ENCODE measurements at regions not wholly inside any gene's neighbourhood (a gene's known extent, or its start where the extent isn't known, plus 50 kb on each side); places are given as distances from the start of the nearest gene placed in this dataset.
"Not testable (repeated sequence)": the region's sequence is repeated elsewhere in the genome, so short reads cannot be mapped to it uniquely, and the experiment has no call there.

GRCh38 chr4:58871509-58871908 lies 1761.3 kb upstream of the IGFBP7 start:
- no peaks in the 10 kb centered on the region for H3K36me3 ChIP-seq (ENCODE audit: control insufficient read depth, insufficient read depth, low read length)
- H3K9me3 ChIP-seq (ENCODE audit: control insufficient read depth, low read length) = no peaks in the 10 kb centered on the region
- 100% methylated on average over 1 of the region's 3 CpGs; no CpG with 5 or more reads in 1 of the 2 experiments for WGBS, 2 experiments (ENCODE audit: insufficient coverage in 2 of 2)
- H3K4me3 ChIP-seq (ENCODE audit: extremely low read depth, insufficient read depth, low read length, poor library complexity, severe bottlenecking) = no peak overlapping the region
- H3K4me1 ChIP-seq (ENCODE audit: control insufficient read depth, insufficient read depth, low read length, poor library complexity, severe bottlenecking) = no peaks in the 10 kb centered on the region
- no peak overlapping the region for H3K27ac ChIP-seq (ENCODE audit: low read depth, low read length, severe bottlenecking)

- Histone ChIP-seq H3K27ac (ENCODE audit: low read depth, low read length, severe bottlenecking) (no peak overlapping the region), H3K9me3 (ENCODE audit: control insufficient read depth, low read length) (no peaks in the 10 kb centered on the region), H3K4me3 (ENCODE audit: extremely low read depth, insufficient read depth, low read length, poor library complexity, severe bottlenecking) (no peak overlapping the region), H3K4me1 (ENCODE audit: control insufficient read depth, insufficient read depth, low read length, poor library complexity, severe bottlenecking) (no peaks in the 10 kb centered on the region), H3K36me3 (ENCODE audit: control insufficient read depth, insufficient read depth, low read length) (no peaks in the 10 kb centered on the region)
- no CpG with 5 or more reads among the region's 1 CpG for WGBS, 2 experiments (ENCODE audit: insufficient coverage in 2 of 2)
Measured at GRCh38 chr4:58849026-58849425, 1738.8 kb upstream of the IGFBP7 start.

- Histone ChIP-seq H3K36me3 (ENCODE audit: control insufficient read depth, insufficient read depth, low read length) (no peaks in the 10 kb centered on the region), H3K4me1 (ENCODE audit: control insufficient read depth, insufficient read depth, low read length, poor library complexity, severe bottlenecking) (no peaks in the 10 kb centered on the region), H3K27ac (ENCODE audit: low read depth, low read length, severe bottlenecking) (no peak overlapping the region), H3K9me3 (ENCODE audit: control insufficient read depth, low read length) (no peaks in the 10 kb centered on the region), H3K4me3 (ENCODE audit: extremely low read depth, insufficient read depth, low read length, poor library complexity, severe bottlenecking) (no peak overlapping the region)
Measured at GRCh38 chr4:58843455-58843854, 1733.3 kb upstream of the IGFBP7 start.

- WGBS, 2 experiments (ENCODE audit: insufficient coverage in 2 of 2) = no CpG with 5 or more reads among the region's 1 CpG
- H3K4me1 ChIP-seq (ENCODE audit: control insufficient read depth, insufficient read depth, low read length, poor library complexity, severe bottlenecking) = no peaks in the 10 kb centered on the region
- no peaks in the 10 kb centered on the region for H3K9me3 ChIP-seq (ENCODE audit: control insufficient read depth, low read length)
- no peak overlapping the region for H3K4me3 ChIP-seq (ENCODE audit: extremely low read depth, insufficient read depth, low read length, poor library complexity, severe bottlenecking)
- H3K36me3 ChIP-seq (ENCODE audit: control insufficient read depth, insufficient read depth, low read length) = no peaks in the 10 kb centered on the region
- H3K27ac ChIP-seq (ENCODE audit: low read depth, low read length, severe bottlenecking) = no peak overlapping the region
Measured at GRCh38 chr4:58833126-58833525, 1722.9 kb upstream of the IGFBP7 start.

GRCh38 chr4:58825278-58825677 lies 1715.1 kb upstream of the IGFBP7 start:
- H3K27ac ChIP-seq (ENCODE audit: low read depth, low read length, severe bottlenecking) = no peak overlapping the region
- WGBS, 2 experiments (ENCODE audit: insufficient coverage in 2 of 2) = no CpG with 5 or more reads among the region's 5 CpGs
- H3K9me3 ChIP-seq (ENCODE audit: control insufficient read depth, low read length) = no peaks in the 10 kb centered on the region
- no peaks in the 10 kb centered on the region for H3K4me1 ChIP-seq (ENCODE audit: control insufficient read depth, insufficient read depth, low read length, poor library complexity, severe bottlenecking)
- H3K4me3 ChIP-seq (ENCODE audit: extremely low read depth, insufficient read depth, low read length, poor library complexity, severe bottlenecking) = no peak overlapping the region
- H3K36me3 ChIP-seq (ENCODE audit: control insufficient read depth, insufficient read depth, low read length) = no peaks in the 10 kb centered on the region

- H3K27ac ChIP-seq (ENCODE audit: low read depth, low read length, severe bottlenecking); H3K4me3 ChIP-seq (ENCODE audit: extremely low read depth, insufficient read depth, low read length, poor library complexity, severe bottlenecking); H3K36me3 ChIP-seq (ENCODE audit: control insufficient read depth, insufficient read depth, low read length); H3K9me3 ChIP-seq (ENCODE audit: control insufficient read depth, low read length); H3K4me1 ChIP-seq (ENCODE audit: control insufficient read depth, insufficient read depth, low read length, poor library complexity, severe bottlenecking): not testable (repeated sequence)
- 95 to 98% methylated on average over 6 to 7 of the region's 14 CpGs for WGBS, 2 experiments (ENCODE audit: insufficient coverage in 2 of 2)
Measured at GRCh38 chr4:58818560-58818959, 1708.4 kb upstream of the IGFBP7 start.

GRCh38 chr4:58809948-58810347 lies 1699.8 kb upstream of the IGFBP7 start:
- H3K4me1 ChIP-seq (ENCODE audit: control insufficient read depth, insufficient read depth, low read length, poor library complexity, severe bottlenecking) = peaks cover 19% of the 10 kb centered on the region
- no peaks in the 10 kb centered on the region for H3K36me3 ChIP-seq (ENCODE audit: control insufficient read depth, insufficient read depth, low read length)
- no peak overlapping the region for H3K4me3 ChIP-seq (ENCODE audit: extremely low read depth, insufficient read depth, low read length, poor library complexity, severe bottlenecking)
- WGBS, 2 experiments (ENCODE audit: insufficient coverage in 2 of 2) = 60% methylated on average over 1 of the region's 2 CpGs; no CpG with 5 or more reads in 1 of the 2 experiments
- H3K9me3 ChIP-seq (ENCODE audit: control insufficient read depth, low read length) = no peaks in the 10 kb centered on the region
- peak overlapping the region; percentile 43 for H3K27ac ChIP-seq (ENCODE audit: low read depth, low read length, severe bottlenecking)

GRCh38 chr4:58809366-58809765 lies 1699.2 kb upstream of the IGFBP7 start:
- WGBS, 2 experiments (ENCODE audit: insufficient coverage in 2 of 2) = 76 to 79% methylated on average over 3 of the region's 3 CpGs

GRCh38 chr4:58808817-58809216 lies 1698.6 kb upstream of the IGFBP7 start:
- H3K36me3 ChIP-seq (ENCODE audit: control insufficient read depth, insufficient read depth, low read length) = no peaks in the 10 kb centered on the region
- H3K9me3 ChIP-seq (ENCODE audit: control insufficient read depth, low read length) = no peaks in the 10 kb centered on the region
- whole genome bisulfite sequencing, 2 experiments (ENCODE audit: insufficient coverage in 2 of 2) = 83% methylated on average over 1 of the region's 2 CpGs; no CpG with 5 or more reads in 1 of the 2 experiments
- no peak overlapping the region for H3K4me3 ChIP-seq (ENCODE audit: extremely low read depth, insufficient read depth, low read length, poor library complexity, severe bottlenecking)
- H3K27ac ChIP-seq (ENCODE audit: low read depth, low read length, severe bottlenecking) = no peak overlapping the region
- H3K4me1 ChIP-seq (ENCODE audit: control insufficient read depth, insufficient read depth, low read length, poor library complexity, severe bottlenecking) = peaks cover 19% of the 10 kb centered on the region

More at GRCh38 chr4:58809366-58809765, 1699.2 kb upstream of the IGFBP7 start:
- H3K4me3 ChIP-seq (ENCODE audit: extremely low read depth, insufficient read depth, low read length, poor library complexity, severe bottlenecking) = no peak overlapping the region
- H3K36me3 ChIP-seq (ENCODE audit: control insufficient read depth, insufficient read depth, low read length) = no peaks in the 10 kb centered on the region
- H3K9me3 ChIP-seq (ENCODE audit: control insufficient read depth, low read length) = no peaks in the 10 kb centered on the region
- H3K27ac ChIP-seq (ENCODE audit: low read depth, low read length, severe bottlenecking) = peak overlapping the region; percentile 43
- peaks cover 19% of the 10 kb centered on the region for H3K4me1 ChIP-seq (ENCODE audit: control insufficient read depth, insufficient read depth, low read length, poor library complexity, severe bottlenecking)

GRCh38 chr4:58807843-58808615 lies 1697.8 kb upstream of the IGFBP7 start:
- no peaks in the 10 kb centered on the region for H3K36me3 ChIP-seq (ENCODE audit: control insufficient read depth, insufficient read depth, low read length)
- no peaks in the 10 kb centered on the region for H3K9me3 ChIP-seq (ENCODE audit: control insufficient read depth, low read length)
- peak overlapping the region; percentile 57 for H3K27ac ChIP-seq (ENCODE audit: low read depth, low read length, severe bottlenecking)
- WGBS, 2 experiments (ENCODE audit: insufficient coverage in 2 of 2) = no CpG with 5 or more reads among the region's 2 CpGs
- H3K4me3 ChIP-seq (ENCODE audit: extremely low read depth, insufficient read depth, low read length, poor library complexity, severe bottlenecking) = no peak overlapping the region
- peaks cover 19% of the 10 kb centered on the region for H3K4me1 ChIP-seq (ENCODE audit: control insufficient read depth, insufficient read depth, low read length, poor library complexity, severe bottlenecking)

- Histone ChIP-seq H3K4me3 (ENCODE audit: extremely low read depth, insufficient read depth, low read length, poor library complexity, severe bottlenecking) (no peak overlapping the region), H3K36me3 (ENCODE audit: control insufficient read depth, insufficient read depth, low read length) (no peaks in the 10 kb centered on the region), H3K27ac (ENCODE audit: low read depth, low read length, severe bottlenecking) (peak overlapping the region; percentile 1), H3K4me1 (ENCODE audit: control insufficient read depth, insufficient read depth, low read length, poor library complexity, severe bottlenecking) (peaks cover 5% of the 10 kb centered on the region), H3K9me3 (ENCODE audit: control insufficient read depth, low read length) (no peaks in the 10 kb centered on the region)
- no CpG with 5 or more reads among the region's 1 CpG for WGBS, 2 experiments (ENCODE audit: insufficient coverage in 2 of 2)
Measured at GRCh38 chr4:58776627-58777026, 1666.4 kb upstream of the IGFBP7 start.
